ENCODE measurements at regions not wholly inside any gene's neighbourhood (a gene's known extent, or its start where the extent isn't known, plus 50 kb on each side); places are given as distances from the start of the nearest gene placed in this dataset.

GRCh38 chr14:71363946-71364925 is 457.0 kb downstream of the PCNX1 start:
- in situ Hi-C loops (cut with HindIII; ENCODE audit: low pct_unique_long_range_greater_than_20kb, low sequenced_read_pairs): no loop called here

GRCh38 chr14:71365361-71365760 is 458.1 kb downstream of the PCNX1 start:
- no peak for DNase-seq (ENCODE audit: low read depth)
- in situ Hi-C loops (cut with HindIII; ENCODE audit: low pct_unique_long_range_greater_than_20kb, low sequenced_read_pairs): no loop called here

More at GRCh38 chr14:71363946-71364925, 457.0 kb downstream of the PCNX1 start:
- no peak for DNase-seq (ENCODE audit: low read depth)

- DNase-seq (ENCODE audit: low read depth): no peak
- in situ Hi-C loops (cut with HindIII; ENCODE audit: low pct_unique_long_range_greater_than_20kb, low sequenced_read_pairs): no loop called here
Observed at GRCh38 chr14:71366861-71367260, 459.6 kb downstream of the PCNX1 start.

GRCh38 chr14:71371711-71372396 is 464.6 kb downstream of the PCNX1 start:
- peak; percentile 1 for DNase-seq (ENCODE audit: low read depth)
- in situ Hi-C loops (cut with HindIII; ENCODE audit: low pct_unique_long_range_greater_than_20kb, low sequenced_read_pairs): no loop called here

GRCh38 chr14:71372411-71372838 is 465.2 kb downstream of the PCNX1 start:
- in situ Hi-C loops (cut with HindIII; ENCODE audit: low pct_unique_long_range_greater_than_20kb, low sequenced_read_pairs): no loop called here
- DNase-seq (ENCODE audit: low read depth): peak; percentile 4

- in situ Hi-C loops (cut with HindIII; ENCODE audit: low pct_unique_long_range_greater_than_20kb, low sequenced_read_pairs): no loop called here
- no peak for DNase-seq (ENCODE audit: low read depth)
Observed at GRCh38 chr14:71373773-71374172, 466.5 kb downstream of the PCNX1 start.

GRCh38 chr14:71374989-71375388 is 467.7 kb downstream of the PCNX1 start:
- no peak for DNase-seq (ENCODE audit: low read depth)
- in situ Hi-C loops (cut with HindIII; ENCODE audit: low pct_unique_long_range_greater_than_20kb, low sequenced_read_pairs): no loop called here

GRCh38 chr14:71377099-71377498 is 469.8 kb downstream of the PCNX1 start:
- no peak for DNase-seq (ENCODE audit: low read depth)
- in situ Hi-C loops (cut with HindIII; ENCODE audit: low pct_unique_long_range_greater_than_20kb, low sequenced_read_pairs): no loop called here

GRCh38 chr14:71380271-71380670 is 473.0 kb downstream of the PCNX1 start:
- DNase-seq (ENCODE audit: low read depth): no peak

GRCh38 chr14:71381814-71382213 is 474.6 kb downstream of the PCNX1 start:
- in situ Hi-C loops (cut with HindIII; ENCODE audit: low pct_unique_long_range_greater_than_20kb, low sequenced_read_pairs): no loop called here
- DNase-seq (ENCODE audit: low read depth): no peak

More at GRCh38 chr14:71380271-71380670, 473.0 kb downstream of the PCNX1 start:
- in situ Hi-C loops (cut with HindIII; ENCODE audit: low pct_unique_long_range_greater_than_20kb, low sequenced_read_pairs): no loop called here

GRCh38 chr14:71382315-71382714 is 475.1 kb downstream of the PCNX1 start:
- DNase-seq (ENCODE audit: low read depth): no peak
- in situ Hi-C loops (cut with HindIII; ENCODE audit: low pct_unique_long_range_greater_than_20kb, low sequenced_read_pairs): no loop called here

GRCh38 chr14:71383510-71383909 is 476.3 kb downstream of the PCNX1 start:
- in situ Hi-C loops (cut with HindIII; ENCODE audit: low pct_unique_long_range_greater_than_20kb, low sequenced_read_pairs): no loop called here
- no peak for DNase-seq (ENCODE audit: low read depth)

GRCh38 chr14:71384007-71384845 is 477.0 kb downstream of the PCNX1 start:
- in situ Hi-C loops (cut with HindIII; ENCODE audit: low pct_unique_long_range_greater_than_20kb, low sequenced_read_pairs): no loop called here
- no peak for DNase-seq (ENCODE audit: low read depth)

GRCh38 chr14:71387753-71388152 is 480.5 kb downstream of the PCNX1 start:
- no peak for DNase-seq (ENCODE audit: low read depth)
- in situ Hi-C loops (cut with HindIII; ENCODE audit: low pct_unique_long_range_greater_than_20kb, low sequenced_read_pairs): no loop called here

- DNase-seq (ENCODE audit: low read depth): no peak
- in situ Hi-C loops (cut with HindIII; ENCODE audit: low pct_unique_long_range_greater_than_20kb, low sequenced_read_pairs): no loop called here
Observed at GRCh38 chr14:71388336-71388735, 481.1 kb downstream of the PCNX1 start.

GRCh38 chr14:71388862-71389261 is 481.6 kb downstream of the PCNX1 start:
- no peak for DNase-seq (ENCODE audit: low read depth)
- in situ Hi-C loops (cut with HindIII; ENCODE audit: low pct_unique_long_range_greater_than_20kb, low sequenced_read_pairs): no loop called here

GRCh38 chr14:71394386-71394785 is 487.1 kb downstream of the PCNX1 start:
- in situ Hi-C loops (cut with HindIII; ENCODE audit: low pct_unique_long_range_greater_than_20kb, low sequenced_read_pairs): no loop called here
- DNase-seq (ENCODE audit: low read depth): no peak

GRCh38 chr14:71395151-71395604 is 487.9 kb downstream of the PCNX1 start:
- no peak for DNase-seq (ENCODE audit: low read depth)
- in situ Hi-C loops (cut with HindIII; ENCODE audit: low pct_unique_long_range_greater_than_20kb, low sequenced_read_pairs): no loop called here
